ENCODE measurements at regions not wholly inside any gene's neighbourhood (a gene's known extent, or its start where the extent isn't known, plus 50 kb on each side); places are given as distances from the start of the nearest gene placed in this dataset.

- TF ChIP-seq, protein P1, sequence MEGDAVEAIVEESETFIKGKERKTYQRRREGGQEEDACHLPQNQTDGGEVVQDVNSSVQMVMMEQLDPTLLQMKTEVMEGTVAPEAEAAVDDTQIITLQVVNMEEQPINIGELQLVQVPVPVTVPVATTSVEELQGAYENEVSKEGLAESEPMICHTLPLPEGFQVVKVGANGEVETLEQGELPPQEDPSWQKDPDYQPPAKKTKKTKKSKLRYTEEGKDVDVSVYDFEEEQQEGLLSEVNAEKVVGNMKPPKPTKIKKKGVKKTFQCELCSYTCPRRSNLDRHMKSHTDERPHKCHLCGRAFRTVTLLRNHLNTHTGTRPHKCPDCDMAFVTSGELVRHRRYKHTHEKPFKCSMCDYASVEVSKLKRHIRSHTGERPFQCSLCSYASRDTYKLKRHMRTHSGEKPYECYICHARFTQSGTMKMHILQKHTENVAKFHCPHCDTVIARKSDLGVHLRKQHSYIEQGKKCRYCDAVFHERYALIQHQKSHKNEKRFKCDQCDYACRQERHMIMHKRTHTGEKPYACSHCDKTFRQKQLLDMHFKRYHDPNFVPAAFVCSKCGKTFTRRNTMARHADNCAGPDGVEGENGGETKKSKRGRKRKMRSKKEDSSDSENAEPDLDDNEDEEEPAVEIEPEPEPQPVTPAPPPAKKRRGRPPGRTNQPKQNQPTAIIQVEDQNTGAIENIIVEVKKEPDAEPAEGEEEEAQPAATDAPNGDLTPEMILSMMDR (IDR thresholded peaks at IDR 0.05; ENCODE audit: insufficient read depth, low read length, missing control alignments) = no peak
- ChIA-PET POLR2A (no interaction called here), CTCF (interaction anchor here (0.8 to 1.4 kb wide), 4 partner anchors 11 to 377 kb away, joined by 3 to 7 read pairs (median 4); no protein-coding TSS in a partner anchor)
- DNase-seq (ENCODE audit: low read depth, low spot score) = no peak
- no peak overlapping the region for H3K4me3 ChIP-seq (ENCODE audit: low read depth, low read length)
Measured at GRCh38 chr1:186609183-186609582, 71.0 kb downstream of the PTGS2 start.

DNA sequence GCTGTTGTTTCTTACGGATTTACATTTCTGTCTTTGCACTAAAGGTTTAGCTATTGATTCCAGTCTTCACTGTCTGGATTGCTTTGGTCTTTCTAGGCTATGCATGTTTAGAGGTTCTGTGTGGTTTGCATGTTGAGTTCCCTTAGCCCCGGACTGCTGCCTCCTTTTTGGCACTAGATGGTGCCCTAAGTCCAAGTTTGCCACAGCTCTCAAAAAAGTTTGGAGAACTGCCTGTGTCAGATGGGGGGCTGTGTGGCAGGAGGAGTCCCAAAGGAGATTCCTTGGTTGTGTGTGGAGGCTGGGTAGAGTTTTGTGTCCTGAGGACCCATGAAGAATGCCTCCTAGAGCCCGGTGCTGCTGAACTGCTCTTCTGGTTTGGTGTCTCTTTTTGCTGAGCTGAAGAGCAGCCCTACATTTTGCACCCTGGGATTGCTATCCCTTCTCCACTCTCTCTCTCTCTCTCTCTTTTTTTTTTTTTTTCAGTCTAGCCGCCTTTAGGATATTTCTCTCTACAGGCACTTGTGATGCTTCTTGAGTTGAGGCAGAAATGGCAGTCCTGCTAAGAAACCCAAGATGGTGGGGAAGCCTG, 74.4 kb downstream of the PTGS2 start:
- H3K4me3 ChIP-seq (ENCODE audit: low read depth, low read length) = no peak overlapping the region
- ChIA-PET CTCF (interaction anchor here (0.7 to 4.1 kb wide), 42 partner anchors 12 to 428 kb away, joined by 3 to 50 read pairs (median 4); partner anchors contain the start of genes ODR4, PTGS2 and TPR), POLR2A (no interaction called here)
- TF ChIP-seq, protein P1 (IDR thresholded peaks at IDR 0.05; ENCODE audit: insufficient read depth, low read length, missing control alignments) = peak; percentile 80
- DNase-seq (ENCODE audit: low read depth, low spot score) = no peak

DNA sequence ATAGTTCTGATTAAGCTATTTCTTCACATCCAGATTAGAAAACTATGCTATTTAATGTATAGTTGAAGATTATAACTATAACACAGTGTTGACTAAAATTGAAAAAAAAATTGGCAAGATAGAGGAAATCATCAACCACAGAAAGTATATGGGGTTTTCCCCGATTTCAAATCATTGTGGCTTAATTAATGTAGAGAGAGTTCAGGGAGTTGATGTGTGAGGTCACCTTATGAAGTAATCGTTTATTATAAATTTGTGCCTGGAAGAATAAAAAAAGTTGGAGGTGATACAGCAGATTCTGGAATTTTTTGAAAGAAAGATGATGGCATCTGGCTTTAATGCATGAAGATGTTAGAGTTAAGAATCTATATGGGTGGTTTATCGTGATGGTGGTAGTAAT, 84.3 kb downstream of the PTGS2 start:
- TF ChIP-seq, protein P1 (IDR thresholded peaks at IDR 0.05; ENCODE audit: insufficient read depth, low read length, missing control alignments) = no peak
- CTCF ChIA-PET = no interaction called here
- no peak for DNase-seq (ENCODE audit: low read depth, low spot score)
- POLR2A ChIA-PET = no interaction called here
- no peak overlapping the region for H3K4me3 ChIP-seq (ENCODE audit: low read depth, low read length)

DNA sequence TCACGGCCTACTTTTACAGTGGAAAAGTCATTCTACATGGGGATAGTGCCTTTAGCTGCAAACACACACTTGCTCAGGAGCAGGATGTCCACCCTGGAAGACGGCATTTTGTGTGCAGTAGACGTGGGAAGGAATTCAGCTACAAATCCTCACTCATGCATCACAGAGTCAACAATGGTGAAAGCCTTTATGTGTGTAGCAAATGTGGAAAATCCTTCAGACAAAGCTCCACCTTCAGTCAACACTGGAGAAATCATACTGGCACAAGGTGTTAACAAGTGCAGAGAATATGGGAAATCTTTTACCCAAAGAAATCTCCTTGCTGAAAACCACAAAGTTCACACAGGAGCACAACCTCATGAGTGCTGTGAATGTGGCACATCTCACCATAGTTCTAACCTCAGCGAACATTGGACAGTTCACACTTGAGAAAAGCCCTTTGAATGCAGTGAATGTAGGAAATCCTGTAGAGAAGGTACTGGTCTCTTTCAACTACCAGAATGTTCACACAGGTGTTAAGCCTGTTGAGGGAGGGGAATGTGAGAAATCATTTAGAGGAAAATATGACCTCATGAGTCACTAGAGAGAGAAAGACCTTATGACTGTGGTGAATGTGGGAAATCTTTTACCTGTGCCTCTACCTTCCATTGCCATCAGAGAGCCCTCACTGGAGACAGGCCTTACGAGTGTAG, 101.8 kb downstream of the PTGS2 start:
- no peak overlapping the region for H3K4me3 ChIP-seq (ENCODE audit: low read depth, low read length)
- POLR2A ChIA-PET = no interaction called here
- DNase-seq (ENCODE audit: low read depth, low spot score) = no peak
- CTCF ChIA-PET = no interaction called here
- TF ChIP-seq, protein P1 (IDR thresholded peaks at IDR 0.05; ENCODE audit: insufficient read depth, low read length, missing control alignments) = no peak

- TF ChIP-seq, protein P1 (IDR thresholded peaks at IDR 0.05; ENCODE audit: insufficient read depth, low read length, missing control alignments) = no peak
- no peak for DNase-seq (ENCODE audit: low read depth, low spot score)
- CTCF ChIA-PET = interaction anchor here (1.0 kb wide), 1 partner anchor 28 kb away, joined by 3 read pairs; no protein-coding TSS in a partner anchor
- POLR2A ChIA-PET = no interaction called here
- H3K4me3 ChIP-seq (ENCODE audit: low read depth, low read length) = no peak overlapping the region
Measured at GRCh38 chr1:186577633-186578032, 102.6 kb downstream of the PTGS2 start.

DNA sequence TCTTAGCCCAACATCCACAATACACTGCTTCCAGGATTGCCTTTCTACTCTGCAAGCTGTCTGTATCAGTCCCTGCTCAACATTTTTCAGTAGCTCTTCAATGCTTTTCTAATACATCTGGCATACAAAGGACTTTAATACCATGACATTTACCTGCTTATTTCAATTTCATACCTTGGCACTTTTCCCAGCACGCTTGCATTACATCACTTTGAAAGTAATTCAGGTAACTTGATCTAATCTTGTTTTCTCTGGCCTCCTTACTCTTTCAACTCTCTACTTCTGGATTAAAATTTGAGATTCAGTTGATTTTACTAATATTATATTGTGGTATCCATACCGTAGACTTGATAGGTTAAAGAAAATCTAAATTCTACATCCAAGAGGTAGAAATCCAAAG, 103.0 kb downstream of the PTGS2 start:
- TF ChIP-seq, protein P1 (IDR thresholded peaks at IDR 0.05; ENCODE audit: insufficient read depth, low read length, missing control alignments) = no peak
- no peak for DNase-seq (ENCODE audit: low read depth, low spot score)
- no peak overlapping the region for H3K4me3 ChIP-seq (ENCODE audit: low read depth, low read length)
- CTCF ChIA-PET = interaction anchor here (1.0 to 1.8 kb wide), 2 partner anchors 28 to 95 kb away, joined by 3 to 5 read pairs; no protein-coding TSS in a partner anchor
- POLR2A ChIA-PET = no interaction called here
